ENCODE measurements at regions not wholly inside any gene's neighbourhood (a gene's known extent, or its start where the extent isn't known, plus 50 kb on each side); places are given as distances from the start of the nearest gene placed in this dataset.

GRCh38 chr11:112612250-112612849 is 348.9 kb upstream of the NCAM1 start:
- TF ChIP-seq CTCF (conservative IDR thresholded peaks at IDR 0.05; ENCODE audit: low read depth, low read length) (no peak), RFX5 (IDR thresholded peaks at IDR 0.05; ENCODE audit: low read depth, low read length) (no peak), RAD21 (IDR thresholded peaks at IDR 0.05; ENCODE audit: low read length) (no peak), MAFK (IDR thresholded peaks at IDR 0.05; ENCODE audit: low read depth, low read length) (no peak), FOS (IDR thresholded peaks at IDR 0.05; ENCODE audit: low read depth, low read length) (no peak), POLR2A (IDR thresholded peaks at IDR 0.05; ENCODE audit: low read depth, low read length) (no peak), SMC3 (IDR thresholded peaks at IDR 0.05; ENCODE audit: low read depth, low read length) (no peak), USF2 (IDR thresholded peaks at IDR 0.05; ENCODE audit: low read depth, low read length) (no peak)
